Prostate gland (tissue), 2 donors: ENCODE measurements at regions not wholly inside any gene's neighbourhood (a gene's known extent, or its start where the extent isn't known, plus 50 kb on each side); places are given as distances from the start of the nearest gene placed in this dataset.
"Not testable (repeated sequence)": the region's sequence is repeated elsewhere in the genome, so short reads cannot be mapped to it uniquely, and the experiment has no call there.

Source experiments
- DNase-seq: peaks from one replicate; pipeline ENCODE4 v3.0.0-alpha.2; 2019; ENCODE audit warnings: low spot score
- H3K27ac ChIP-seq, 2 donors: fragments of 200-600 bp; sonication (generic); 2 replicates each; pipeline ENCODE4 v1.5.1; 2017 to 2019
- H3K27me3 ChIP-seq: fragments of 200-600 bp; sonication (generic); replicated peaks from 2 replicates; pipeline ENCODE4 v1.5.1; 2019; ENCODE audit not compliant: insufficient read depth
- H3K36me3 ChIP-seq, 2 donors: fragments of 200-600 bp; sonication (generic); 1 replicate in 1 of 2; 2 replicates in 1 of 2; pipeline versions ENCODE4 v1.5.1 to v1.8.1; 2017 to 2019
- H3K4me1 ChIP-seq: fragments of 200-600 bp; sonication (generic); replicated peaks from 2 replicates; pipeline ENCODE4 v1.5.1; 2019
- H3K4me3 ChIP-seq, 2 donors: fragments of 200-600 bp; sonication (generic); 2 replicates each; pipeline ENCODE4 v1.5.1; 2017 to 2019
- H3K9me3 ChIP-seq: fragments of 200-600 bp; sonication (generic); 2 replicates; pipeline ENCODE4 v1.5.1; 2017
- POLR2A ChIP-seq: fragments of 450-650 bp; IDR thresholded peaks from one replicate; pipeline ENCODE4 v1.6.1; 2016; ENCODE audit warnings: antibody characterized with exemption, mild to moderate bottlenecking
- POLR2AphosphoS5 ChIP-seq: sonication (generic); formaldehyde crosslinking; IDR thresholded peaks from one replicate; pipeline ENCODE4 v1.6.1; 2017; ENCODE audit warnings: antibody characterized with exemption
- WGBS: methylation state at CpG from one replicate; pipeline ENCODE4 v1.1.5; 2018; 5-methylcytosine and 5-hydroxymethylcytosine counted together
- intact Hi-C: fragments of 100-400 bp; cut with DNase I; formaldehyde crosslinking; loops from one replicate; pipeline ENCODE4 v1.14.2; 2022
- TF ChIP-seq, protein P1 (sequence below), 4 experiments: fragments of 200-600 bp in 2 of 4; fragments of 450-650 bp in 2 of 4; sonication (generic) in 2 of 4; IDR thresholded peaks; 1 replicate in 3 of 4; 2 replicates in 1 of 4; pipeline ENCODE4 v1.5.1; 2016 to 2019; ENCODE audit warnings: antibody characterized with exemption in 4 of 4, mild to moderate bottlenecking in 2 of 4, moderate library complexity in 2 of 4

DNA sequence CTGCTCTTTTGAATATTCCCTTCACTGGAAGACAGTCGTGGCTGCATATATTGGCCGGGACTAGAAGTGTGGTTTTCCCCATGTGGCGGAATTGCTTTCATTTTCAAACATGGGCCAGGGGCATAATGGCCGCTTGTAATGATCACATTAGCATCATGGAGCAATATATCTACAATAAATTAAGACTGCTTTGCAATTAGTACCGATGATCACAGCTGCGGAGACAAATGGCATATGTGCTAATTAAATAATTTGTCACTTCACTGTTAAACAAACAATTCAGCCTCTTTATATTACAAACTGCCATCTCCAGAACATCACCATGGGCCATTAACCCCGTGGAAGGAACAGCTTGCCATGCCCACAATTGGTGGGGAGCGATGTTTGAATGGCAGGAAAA is 68.2 kb upstream of the OLIG2 start:
- H3K36me3 ChIP-seq, result no peaks in the 10 kb centered on the region
- no peaks in the 10 kb centered on the region for H3K9me3 ChIP-seq
- intact Hi-C loops, result no loop called here
- H3K27ac ChIP-seq, result no peak overlapping the region
- TF ChIP-seq POLR2AphosphoS5 (no peak), POLR2A (no peak)
- TF ChIP-seq, protein P1, sequence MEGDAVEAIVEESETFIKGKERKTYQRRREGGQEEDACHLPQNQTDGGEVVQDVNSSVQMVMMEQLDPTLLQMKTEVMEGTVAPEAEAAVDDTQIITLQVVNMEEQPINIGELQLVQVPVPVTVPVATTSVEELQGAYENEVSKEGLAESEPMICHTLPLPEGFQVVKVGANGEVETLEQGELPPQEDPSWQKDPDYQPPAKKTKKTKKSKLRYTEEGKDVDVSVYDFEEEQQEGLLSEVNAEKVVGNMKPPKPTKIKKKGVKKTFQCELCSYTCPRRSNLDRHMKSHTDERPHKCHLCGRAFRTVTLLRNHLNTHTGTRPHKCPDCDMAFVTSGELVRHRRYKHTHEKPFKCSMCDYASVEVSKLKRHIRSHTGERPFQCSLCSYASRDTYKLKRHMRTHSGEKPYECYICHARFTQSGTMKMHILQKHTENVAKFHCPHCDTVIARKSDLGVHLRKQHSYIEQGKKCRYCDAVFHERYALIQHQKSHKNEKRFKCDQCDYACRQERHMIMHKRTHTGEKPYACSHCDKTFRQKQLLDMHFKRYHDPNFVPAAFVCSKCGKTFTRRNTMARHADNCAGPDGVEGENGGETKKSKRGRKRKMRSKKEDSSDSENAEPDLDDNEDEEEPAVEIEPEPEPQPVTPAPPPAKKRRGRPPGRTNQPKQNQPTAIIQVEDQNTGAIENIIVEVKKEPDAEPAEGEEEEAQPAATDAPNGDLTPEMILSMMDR (IDR thresholded peaks at IDR 0.05), result no peak
- no peak overlapping the region for H3K4me3 ChIP-seq
- no peak for DNase-seq
- WGBS, result 79% methylated on average over 8 of the region's 8 CpGs
- peaks cover 7% of the 10 kb centered on the region for H3K27me3 ChIP-seq
- H3K4me1 ChIP-seq, result no peaks in the 10 kb centered on the region

- peaks cover 6% of the 10 kb centered on the region for H3K27me3 ChIP-seq
- H3K4me1 ChIP-seq, result no peaks in the 10 kb centered on the region
- H3K4me3 ChIP-seq, result no peak overlapping the region
- no peaks in the 10 kb centered on the region for H3K36me3 ChIP-seq
- no peak overlapping the region for H3K27ac ChIP-seq
- TF ChIP-seq POLR2A, result no peak
- DNase-seq, result no peak
- no peaks in the 10 kb centered on the region for H3K9me3 ChIP-seq
- intact Hi-C loops, result no loop called here
- 63% methylated on average over 6 of the region's 6 CpGs for WGBS
Observed at GRCh38 chr21:32958288-32959002, 67.3 kb upstream of the OLIG2 start.

GRCh38 chr21:32962268-32962667 is 63.5 kb upstream of the OLIG2 start:
- H3K27me3 ChIP-seq, result peaks cover 3% of the 10 kb centered on the region

DNA sequence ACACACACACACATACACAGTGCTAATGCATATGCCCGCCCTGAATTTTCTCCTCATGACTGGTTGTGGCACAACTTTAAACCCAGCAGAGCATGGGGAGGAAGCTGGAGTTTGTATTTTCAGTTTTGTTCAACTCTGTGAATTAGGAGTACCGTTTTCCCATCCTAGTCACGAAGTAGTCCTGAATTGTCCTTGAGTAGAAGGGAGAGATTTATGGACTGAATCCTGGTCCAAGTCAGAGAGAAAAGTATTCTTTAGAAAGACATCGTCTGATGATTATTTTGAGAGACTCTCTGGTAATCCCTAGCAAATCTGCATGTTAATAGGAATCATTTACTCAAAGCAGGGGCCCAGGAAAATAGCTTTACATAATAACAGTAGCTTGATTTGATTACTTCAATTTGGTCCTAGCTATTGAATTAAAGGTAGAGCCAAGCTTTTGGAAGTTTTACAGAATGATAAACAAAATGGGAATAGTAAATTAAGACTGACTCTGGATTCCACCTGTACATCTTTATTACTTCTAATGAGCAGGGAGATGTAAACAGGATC is 60.5 kb upstream of the OLIG2 start:
- intact Hi-C loops, result no loop called here
- no peak overlapping the region for H3K4me3 ChIP-seq
- no peak overlapping the region for H3K27ac ChIP-seq
- H3K27me3 ChIP-seq, result no peaks in the 10 kb centered on the region
- H3K36me3 ChIP-seq, result no peaks in the 10 kb centered on the region
- TF ChIP-seq, protein P1 (IDR thresholded peaks at IDR 0.05), result no peak
- TF ChIP-seq POLR2A (no peak), POLR2AphosphoS5 (no peak)
- no peaks in the 10 kb centered on the region for H3K9me3 ChIP-seq
- WGBS, result 41% methylated on average over 4 of the region's 4 CpGs
- no peaks in the 10 kb centered on the region for H3K4me1 ChIP-seq
- no peak for DNase-seq

More at GRCh38 chr21:32962268-32962667, 63.5 kb upstream of the OLIG2 start:
- WGBS, result 49% methylated on average over 4 of the region's 4 CpGs
- H3K4me1 ChIP-seq, result no peaks in the 10 kb centered on the region
- H3K27ac ChIP-seq, result no peak overlapping the region
- H3K36me3 ChIP-seq, result no peaks in the 10 kb centered on the region
- H3K9me3 ChIP-seq, result no peaks in the 10 kb centered on the region
- no peak overlapping the region for H3K4me3 ChIP-seq
- intact Hi-C loops, result no loop called here
- no peak for DNase-seq
- TF ChIP-seq POLR2A (no peak), POLR2AphosphoS5 (no peak)
- TF ChIP-seq, protein P1 (IDR thresholded peaks at IDR 0.05), result no peak

DNA sequence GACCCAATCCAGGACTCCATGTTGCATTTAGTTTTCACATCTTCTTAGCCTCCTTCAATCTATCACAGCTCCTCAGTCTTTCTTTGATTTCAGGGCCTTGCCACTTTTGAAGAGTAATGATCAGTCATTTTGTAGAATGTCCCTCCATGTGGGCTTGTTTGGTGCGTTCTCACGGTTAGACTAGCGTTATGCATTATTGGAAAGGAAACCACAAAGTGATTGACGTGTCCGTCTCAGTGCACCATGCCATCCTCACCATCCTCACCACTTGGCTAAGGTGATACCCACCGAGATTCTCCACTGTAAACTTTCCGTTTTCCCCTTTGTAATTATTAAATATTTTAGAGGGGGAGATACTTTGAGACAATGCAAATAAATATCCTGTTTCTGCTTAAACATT is 59.6 kb upstream of the OLIG2 start:
- intact Hi-C loops, result no loop called here
- Histone ChIP-seq H3K4me3 (no peak overlapping the region), H3K36me3 (no peaks in the 10 kb centered on the region), H3K27me3 (no peaks in the 10 kb centered on the region), H3K4me1 (no peaks in the 10 kb centered on the region), H3K9me3 (no peaks in the 10 kb centered on the region), H3K27ac (no peak overlapping the region)
- no peak for DNase-seq
- TF ChIP-seq POLR2A, result no peak
- no peak for TF ChIP-seq POLR2AphosphoS5
- TF ChIP-seq, protein P1 (IDR thresholded peaks at IDR 0.05), result no peak
- WGBS, result 90% methylated on average over 7 of the region's 7 CpGs

- not testable (repeated sequence) for H3K27ac ChIP-seq, H3K9me3 ChIP-seq
Observed at GRCh38 chr21:32968103-32968502, 57.6 kb upstream of the OLIG2 start.

More at GRCh38 chr21:32968103-32968502, 57.6 kb upstream of the OLIG2 start:
- WGBS, result 51% methylated on average over 8 of the region's 8 CpGs
- H3K36me3 ChIP-seq, H3K4me3 ChIP-seq, H3K27me3 ChIP-seq, DNase-seq, intact Hi-C loops, H3K4me1 ChIP-seq: not testable (repeated sequence)
